H54 (cell line): ENCODE measurements at regions not wholly inside any gene's neighbourhood (a gene's known extent, or its start where the extent isn't known, plus 50 kb on each side); places are given as distances from the start of the nearest gene placed in this dataset.

Experiments
- DNase-seq: peaks from one replicate; pipeline ENCODE4 v3.0.0; 2011; ENCODE audit warnings: low spot score, mixed read lengths; ENCODE audit not compliant: insufficient read length
- FAIRE-seq: peaks from 3 replicates; lab custom pipeline; 2011; peaks lifted over from hg19 to GRCh38; lab: Jason Lieb, UNC
- POLR2A ChIP-seq: IDR thresholded peaks from 2 replicates; pipeline ENCODE4 v1.6.1; 2011; ENCODE audit warnings: low read depth, mild to moderate bottlenecking, low read length

- no peak for DNase-seq
- no peak for FAIRE-seq
- no peak for TF ChIP-seq POLR2A
Measured at GRCh38 chr5:53814819-53815218, 254.4 kb downstream of the NDUFS4 start.

GRCh38 chr5:53815471-53815870, 255.0 kb downstream of the NDUFS4 start:
- no peak for TF ChIP-seq POLR2A
- FAIRE-seq (no peak), DNase-seq (no peak)

GRCh38 chr5:53817183-53817582, 256.7 kb downstream of the NDUFS4 start:
- FAIRE-seq, result no peak
- no peak for DNase-seq
- no peak for TF ChIP-seq POLR2A

DNA sequence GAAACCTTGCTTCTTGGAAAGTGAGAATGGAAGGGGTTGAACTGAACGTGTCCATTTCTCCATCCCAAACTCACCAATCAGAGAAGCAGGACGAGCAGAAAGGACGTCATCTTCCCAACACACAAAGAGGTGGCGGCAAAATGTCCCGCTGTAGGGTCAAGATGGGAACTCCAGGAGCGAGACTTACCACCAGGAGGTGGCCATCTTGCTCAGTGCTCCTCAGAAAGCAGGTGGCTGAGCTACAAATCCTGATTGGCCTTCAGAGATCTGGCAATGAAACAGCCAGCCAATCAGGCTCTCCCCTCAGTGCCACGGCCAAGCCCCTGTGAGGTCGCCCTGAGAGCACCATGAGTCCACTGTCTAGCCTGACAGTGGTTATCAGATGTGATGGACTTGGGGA, 259.0 kb downstream of the NDUFS4 start:
- TF ChIP-seq POLR2A, result no peak
- peak; percentile 11 for DNase-seq
- FAIRE-seq, result no peak

DNA sequence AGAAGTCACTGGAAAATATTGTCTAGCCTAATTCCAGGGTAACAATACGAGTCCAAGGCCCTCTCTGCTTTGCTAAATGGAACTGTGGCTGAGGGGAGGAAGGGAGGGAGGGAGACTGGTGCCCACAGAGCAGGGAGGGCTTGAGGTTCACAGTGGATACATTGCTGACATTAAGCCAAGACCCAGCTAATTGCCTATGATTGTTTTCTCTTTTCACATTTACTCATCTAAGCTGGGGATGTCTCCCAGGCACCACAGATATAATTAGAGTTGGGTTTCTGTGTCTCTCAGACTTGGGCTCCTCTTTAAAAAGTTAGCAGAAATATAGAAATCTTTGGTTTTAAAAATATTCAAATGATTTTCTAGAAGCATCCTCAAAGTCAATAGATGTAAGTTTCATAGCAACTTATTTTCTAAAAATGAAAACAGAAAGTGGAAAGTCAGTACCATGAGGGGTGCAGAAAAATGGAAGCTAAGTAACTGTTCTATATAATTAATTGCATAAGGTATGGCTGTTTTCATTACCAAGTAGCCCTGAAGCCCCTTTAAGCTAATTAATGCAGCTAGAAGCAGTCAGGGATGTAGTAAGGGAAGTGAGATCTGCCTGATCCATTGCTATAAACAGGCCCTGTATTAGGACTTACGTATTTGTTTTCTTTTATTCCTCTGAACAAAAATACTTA, 259.8 kb downstream of the NDUFS4 start:
- no peak for TF ChIP-seq POLR2A
- no peak for DNase-seq
- no peak for FAIRE-seq

GRCh38 chr5:53820802-53821171, 260.3 kb downstream of the NDUFS4 start:
- TF ChIP-seq POLR2A, result no peak
- FAIRE-seq (no peak), DNase-seq (no peak)

DNA sequence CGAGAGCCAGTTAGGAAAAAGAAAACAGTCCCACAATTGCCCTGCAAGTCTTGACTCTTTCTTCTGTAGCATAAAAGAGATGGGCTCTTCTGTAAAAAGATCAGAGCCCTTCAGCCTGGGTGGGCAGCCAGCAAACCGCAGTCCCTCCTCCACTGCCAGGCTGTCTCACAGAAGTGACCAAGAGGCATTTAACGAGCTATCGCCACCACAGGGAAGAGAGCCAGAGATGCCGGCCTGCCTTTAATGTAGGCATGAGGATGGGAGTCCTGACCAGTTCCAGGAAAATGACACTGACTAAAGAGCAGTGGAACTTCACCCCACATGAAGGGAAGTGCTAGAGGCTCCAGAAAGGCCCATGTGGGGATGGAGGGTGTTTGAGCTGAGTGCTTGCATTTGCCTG, 264.6 kb downstream of the NDUFS4 start:
- no peak for TF ChIP-seq POLR2A
- no peak for DNase-seq
- no peak for FAIRE-seq

DNA sequence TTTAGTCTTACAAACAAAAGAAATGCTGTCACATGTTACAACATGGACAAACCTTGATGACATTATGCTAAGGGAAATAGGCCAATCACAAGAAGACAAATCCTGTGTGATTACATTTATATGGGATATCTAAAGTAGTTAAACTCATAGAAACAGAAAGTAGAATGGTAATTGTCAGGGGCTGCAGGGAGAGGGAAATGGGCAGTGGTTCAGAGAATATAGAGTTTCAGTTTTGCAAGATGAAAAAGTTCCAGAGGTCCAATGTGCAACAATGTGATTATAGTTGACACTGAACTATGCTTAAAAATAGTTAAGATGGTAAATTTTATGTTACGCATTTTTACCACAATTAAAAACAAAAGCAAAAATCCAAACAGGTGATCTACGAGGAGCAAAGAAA, 265.5 kb downstream of the NDUFS4 start:
- DNase-seq (no peak), FAIRE-seq (no peak)
- TF ChIP-seq POLR2A, result no peak

- no peak for DNase-seq
- no peak for TF ChIP-seq POLR2A
- FAIRE-seq, result no peak
Measured at GRCh38 chr5:53826504-53826903, 266.1 kb downstream of the NDUFS4 start.

- no peak for DNase-seq
- FAIRE-seq, result no peak
- TF ChIP-seq POLR2A, result no peak
Measured at GRCh38 chr5:53827211-53827651, 266.8 kb downstream of the NDUFS4 start.

- TF ChIP-seq POLR2A, result no peak
- no peak for DNase-seq
- no peak for FAIRE-seq
Measured at GRCh38 chr5:53831496-53831895, 271.1 kb downstream of the NDUFS4 start.
